Neuronal stem cell (in vitro differentiated cells): ENCODE measurements at regions not wholly inside any gene's neighbourhood (a gene's known extent, or its start where the extent isn't known, plus 50 kb on each side); places are given as distances from the start of the nearest gene placed in this dataset.

Experiments
- DNase-seq: peaks from one replicate; pipeline ENCODE4 v3.0.0-alpha.2; 2013; ENCODE audit warnings: low spot score
- H2AFZ ChIP-seq: one replicate; pipeline ENCODE4 v1.6.1; 2013; ENCODE audit warnings: mild to moderate bottlenecking, low read length, inconsistent platforms
- H2AK5ac ChIP-seq: 2 replicates; pipeline ENCODE4 v1.6.1; 2013; ENCODE audit warnings: low read depth, mild to moderate bottlenecking, inconsistent platforms, low read length, moderate library complexity, mixed read lengths
- H2BK120ac ChIP-seq: 2 replicates; pipeline ENCODE4 v1.6.1; 2013; ENCODE audit warnings: low read depth, mild to moderate bottlenecking, inconsistent platforms, low read length, moderate library complexity, mixed read lengths
- H2BK12ac ChIP-seq: one replicate; pipeline ENCODE4 v1.6.1; 2013; ENCODE audit warnings: low read length, inconsistent platforms
- H2BK15ac ChIP-seq: 2 replicates; pipeline ENCODE4 v1.6.1; 2013; ENCODE audit warnings: mild to moderate bottlenecking, low read length, inconsistent platforms, mixed read lengths
- H2BK5ac ChIP-seq: one replicate; pipeline ENCODE4 v1.6.1; 2013; ENCODE audit warnings: inconsistent platforms, mild to moderate bottlenecking, low read length, moderate library complexity
- H3K14ac ChIP-seq: one replicate; pipeline ENCODE4 v1.6.1; 2013; ENCODE audit warnings: low read length, inconsistent platforms
- H3K18ac ChIP-seq: 2 replicates; pipeline ENCODE4 v1.6.1; 2013; ENCODE audit warnings: low read length, inconsistent platforms
- H3K23ac ChIP-seq: 2 replicates; pipeline ENCODE4 v1.6.1; 2013; ENCODE audit warnings: low read depth, mild to moderate bottlenecking, mixed read lengths, low read length, inconsistent platforms; ENCODE audit not compliant: poor library complexity
- H3K27ac ChIP-seq: replicated peaks from 3 replicates; pipeline ENCODE4 v1.5.1; 2013; ENCODE audit warnings: low read length, inconsistent platforms
- H3K27me3 ChIP-seq, 3 experiments: 2 replicates each; pipeline ENCODE4 v1.6.1; 2013; ENCODE audit warnings: low read length in 3 of 3, mild to moderate bottlenecking in 2 of 3, inconsistent platforms in 1 of 3, low read depth in 1 of 3, mixed read lengths in 1 of 3, moderate library complexity in 1 of 3; ENCODE audit not compliant: control insufficient read depth in 3 of 3, insufficient read depth in 3 of 3
- H3K36me3 ChIP-seq, 2 donors: replicated peaks in 1 of 2; 2 replicates each; pipeline ENCODE4 v1.6.1; 2013; ENCODE audit warnings: low read length in 2 of 2; ENCODE audit not compliant: control insufficient read depth in 2 of 2, insufficient read depth in 2 of 2
- H3K4ac ChIP-seq: 2 replicates; pipeline ENCODE4 v1.6.1; 2013; ENCODE audit warnings: inconsistent platforms, mild to moderate bottlenecking, low read length, moderate library complexity
- H3K4me1 ChIP-seq, 2 donors: 1 replicate in 1 of 2; 2 replicates in 1 of 2; pipeline ENCODE4 v1.6.1; 2013; ENCODE audit warnings: low read length in 2 of 2, low read depth in 1 of 2; ENCODE audit not compliant: control insufficient read depth in 2 of 2, insufficient read depth in 1 of 2
- H3K4me2 ChIP-seq: one replicate; pipeline ENCODE4 v1.6.1; 2013; ENCODE audit warnings: mild to moderate bottlenecking, low read length, inconsistent platforms; ENCODE audit not compliant: insufficient read depth, poor library complexity, severe bottlenecking
- H3K4me3 ChIP-seq, 2 donors: 2 replicates each; pipeline ENCODE4 v1.5.1; 2013; ENCODE audit warnings: low read length in 2 of 2, mild to moderate bottlenecking in 2 of 2, inconsistent platforms in 1 of 2, moderate library complexity in 1 of 2
- H3K79me1 ChIP-seq: one replicate; pipeline ENCODE4 v1.6.1; 2013; ENCODE audit warnings: low read depth, mild to moderate bottlenecking, inconsistent platforms, low read length, moderate library complexity
- H3K9ac ChIP-seq: one replicate; pipeline ENCODE4 v1.6.1; 2013; ENCODE audit warnings: mild to moderate bottlenecking, low read depth, low read length, inconsistent platforms; ENCODE audit not compliant: poor library complexity
- H3K9me3 ChIP-seq, 2 donors: replicated peaks in 1 of 2; 2 replicates each; pipeline versions ENCODE3 to v1.6.1; 2013; ENCODE audit warnings: low read length in 2 of 2, mild to moderate bottlenecking in 2 of 2, inconsistent platforms in 1 of 2, low read depth in 1 of 2, mixed read lengths in 1 of 2, moderate library complexity in 1 of 2; ENCODE audit not compliant: control insufficient read depth in 2 of 2, insufficient read depth in 1 of 2
- H4K8ac ChIP-seq: one replicate; pipeline ENCODE4 v1.6.1; 2013; ENCODE audit warnings: low read depth, mild to moderate bottlenecking, inconsistent platforms, low read length, moderate library complexity
- H4K91ac ChIP-seq: one replicate; pipeline ENCODE4 v1.6.1; 2013; ENCODE audit warnings: low read length, low read depth, mild to moderate bottlenecking, inconsistent platforms; ENCODE audit not compliant: poor library complexity
- WGBS, 2 donors: extraction: QIAGEN DNeasy Blood & Tissue Kit; methylation state at CpG; one replicate each; pipeline ENCODE4 v1.1.7; 2013; ENCODE audit warnings: missing lambda C conversion rate in 2 of 2, mixed read lengths in 1 of 2; ENCODE audit not compliant: insufficient read length in 2 of 2, insufficient replicate concordance in 1 of 2; ENCODE audit errors: extremely low coverage in 2 of 2; 5-methylcytosine and 5-hydroxymethylcytosine counted together

DNA sequence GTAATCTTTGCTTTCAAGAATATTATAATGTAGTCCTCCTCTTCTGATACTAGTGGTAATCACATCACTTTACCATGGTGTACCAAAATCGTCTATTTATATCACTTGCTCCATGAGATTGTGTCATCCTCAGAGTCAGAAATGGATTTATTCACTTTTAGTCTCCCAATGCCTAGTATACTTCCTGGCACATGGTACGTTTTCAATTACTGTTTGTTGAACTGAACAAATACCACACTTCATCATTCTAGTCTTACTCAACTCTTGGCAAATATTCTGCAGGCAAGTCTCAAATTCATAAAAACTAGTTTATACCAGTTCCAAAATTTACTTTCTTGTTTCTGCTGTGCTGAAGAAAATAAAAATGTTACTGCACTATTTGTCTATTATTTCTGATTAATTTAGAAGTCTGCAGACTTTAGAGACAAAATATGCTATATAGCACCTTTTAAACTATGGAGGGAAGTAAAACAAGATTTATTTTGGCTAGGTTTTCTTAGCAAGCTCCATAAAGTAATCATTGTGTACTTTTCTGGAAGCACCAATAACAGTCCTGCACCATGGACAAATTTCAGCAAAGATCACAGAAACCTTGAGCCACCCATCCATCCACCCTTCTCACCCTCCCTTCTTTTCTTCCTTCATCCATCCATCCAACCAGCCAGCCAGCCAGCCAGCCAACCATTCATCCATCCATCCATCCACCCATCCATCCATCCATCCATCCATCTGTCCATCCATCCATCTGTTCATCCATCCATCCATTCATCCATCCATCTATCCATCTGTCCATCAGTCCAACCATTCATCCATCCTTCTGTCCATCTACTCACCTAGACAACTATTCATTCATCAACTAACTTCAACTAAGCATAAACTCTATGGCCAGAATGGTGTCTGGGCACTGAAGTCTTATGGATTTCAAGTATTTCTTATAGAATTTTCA is 102.1 kb upstream of the STMND1 start:
- no peak overlapping the region for H2BK120ac ChIP-seq

DNA sequence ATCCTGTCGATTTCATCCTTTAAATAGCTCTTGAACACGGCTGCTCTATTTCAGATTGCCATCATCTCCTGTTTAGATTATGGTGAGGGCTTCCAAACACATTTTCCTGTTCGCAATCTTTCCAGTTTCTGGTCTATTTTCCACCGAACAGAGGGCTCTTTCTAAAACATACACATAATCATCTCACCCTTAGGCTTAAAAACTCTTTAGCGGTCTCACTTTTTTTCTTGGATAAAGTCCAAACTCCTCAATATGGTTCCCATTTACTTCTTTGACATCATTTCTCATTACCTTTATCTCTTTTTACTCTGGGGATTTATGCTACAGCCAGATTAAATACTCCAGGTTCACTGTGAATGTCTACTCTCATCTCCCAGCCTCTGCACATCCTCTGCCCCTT is 103.4 kb upstream of the STMND1 start:
- Histone ChIP-seq H3K27ac (no peak overlapping the region), H3K9ac (no peak overlapping the region), H3K18ac (no peak overlapping the region), H3K36me3 (no peaks in the 10 kb centered on the region), H3K27me3 (no peaks in the 10 kb centered on the region), H3K4me3 (no peak overlapping the region), H4K8ac (no peak overlapping the region), H2AFZ (no peak overlapping the region), H3K4ac (no peak overlapping the region), H3K9me3 (no peaks in the 10 kb centered on the region), H2BK120ac (no peak overlapping the region), H3K23ac (no peak overlapping the region), H2AK5ac (no peak overlapping the region), H3K4me2 (no peak overlapping the region), H2BK12ac (no peak overlapping the region), H4K91ac (no peak overlapping the region), H2BK5ac (no peak overlapping the region), H3K14ac (no peak overlapping the region), H2BK15ac (no peak overlapping the region), H3K4me1 (no peaks in the 10 kb centered on the region), H3K79me1 (no peaks in the 10 kb centered on the region)
- no peak for DNase-seq
- no CpG with 5 or more reads among the region's 5 CpGs for WGBS, 2 donors

More for the DNA sequence above, 102.1 kb upstream of the STMND1 start:
- Histone ChIP-seq H3K79me1 (no peaks in the 10 kb centered on the region), H3K4me3 (no peak overlapping the region), H3K4me1 (no peaks in the 10 kb centered on the region), H3K23ac (no peak overlapping the region), H3K9me3 (no peaks in the 10 kb centered on the region), H3K9ac (no peak overlapping the region), H4K8ac (no peak overlapping the region), H2BK15ac (no peak overlapping the region), H3K4ac (no peak overlapping the region), H3K36me3 (no peaks in the 10 kb centered on the region), H3K14ac (no peak overlapping the region), H2AK5ac (no peak overlapping the region), H3K27me3 (no peaks in the 10 kb centered on the region), H3K27ac (no peak overlapping the region), H2BK5ac (no peak overlapping the region), H3K18ac (no peak overlapping the region), H2BK12ac (no peak overlapping the region), H3K4me2 (no peak overlapping the region), H4K91ac (no peak overlapping the region), H2AFZ (no peak overlapping the region)
- no peak for DNase-seq
- no CpG with 5 or more reads among the region's 2 CpGs for WGBS, 2 donors

DNA sequence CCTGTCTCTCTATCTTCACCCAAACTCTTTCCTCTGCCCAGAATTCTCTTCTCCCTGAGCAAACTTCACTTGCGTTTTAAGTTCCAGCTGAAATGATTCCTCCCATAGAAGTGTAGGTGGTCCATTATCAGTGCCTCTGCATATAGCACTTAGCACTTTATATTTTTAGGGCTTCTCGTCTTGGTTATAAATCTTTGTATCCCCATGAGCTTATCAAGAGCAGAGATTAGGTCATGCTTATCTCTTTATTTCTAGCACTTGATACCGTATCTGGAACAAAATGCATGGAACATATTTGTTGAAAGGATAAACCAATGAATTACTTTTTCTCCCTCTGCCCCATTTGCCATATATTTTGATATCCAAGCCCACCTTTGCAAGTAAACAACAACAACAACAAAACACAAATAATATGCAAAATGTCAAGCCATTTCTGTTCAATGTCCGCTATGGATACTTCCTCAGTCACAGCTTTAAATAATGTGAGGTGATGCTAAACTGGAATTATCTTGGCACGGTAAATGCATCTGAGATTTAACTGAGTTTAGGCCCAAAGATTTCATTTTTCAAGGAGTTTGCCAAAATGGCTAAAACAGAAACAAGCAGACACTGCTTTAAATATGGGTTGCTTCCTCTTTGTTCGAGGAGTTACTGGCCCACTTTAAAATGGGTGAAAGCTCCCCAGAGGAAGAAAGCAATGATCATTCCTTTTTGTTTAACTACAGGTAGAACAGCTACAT is 106.2 kb upstream of the STMND1 start:
- H3K4me2 ChIP-seq = no peak overlapping the region
- no peak overlapping the region for H4K8ac ChIP-seq
- H3K4me1 ChIP-seq = no peaks in the 10 kb centered on the region
- no peak overlapping the region for H3K18ac ChIP-seq
- no peak for DNase-seq
- H3K9me3 ChIP-seq = no peaks in the 10 kb centered on the region
- H3K79me1 ChIP-seq = no peaks in the 10 kb centered on the region
- no peaks in the 10 kb centered on the region for H3K36me3 ChIP-seq
- no peak overlapping the region for H2BK120ac ChIP-seq
- no peak overlapping the region for H2BK12ac ChIP-seq
- H3K9ac ChIP-seq = no peak overlapping the region
- H3K4ac ChIP-seq = no peak overlapping the region
- no peak overlapping the region for H2AK5ac ChIP-seq
- H4K91ac ChIP-seq = no peak overlapping the region
- H2BK15ac ChIP-seq = no peak overlapping the region
- no peak overlapping the region for H2AFZ ChIP-seq
- H3K27me3 ChIP-seq = no peaks in the 10 kb centered on the region
- no peak overlapping the region for H3K23ac ChIP-seq
- no peak overlapping the region for H3K27ac ChIP-seq
- no peak overlapping the region for H2BK5ac ChIP-seq
- WGBS, 2 donors = no CpG with 5 or more reads among the region's 6 CpGs
- no peak overlapping the region for H3K4me3 ChIP-seq
- H3K14ac ChIP-seq = no peak overlapping the region

DNA sequence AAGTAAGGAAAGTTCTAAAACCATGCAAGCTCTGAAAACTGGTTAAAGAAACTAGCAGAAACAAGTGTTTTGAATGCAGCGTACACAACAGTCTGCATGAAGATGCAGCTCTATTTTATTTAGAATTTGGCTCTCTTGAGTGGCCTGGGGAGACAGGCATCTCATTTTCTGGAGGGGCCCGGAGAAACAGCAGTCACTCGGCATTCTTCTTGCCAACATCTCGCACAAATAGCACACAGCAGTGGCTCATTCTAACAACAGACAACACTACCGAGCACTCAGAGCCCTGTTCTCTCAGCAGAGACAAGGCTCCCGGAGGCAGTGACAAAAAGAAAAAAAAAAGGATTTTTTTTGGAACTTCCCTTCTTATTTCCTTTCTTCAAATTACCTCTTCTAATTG is 108.5 kb upstream of the STMND1 start:
- H2BK12ac ChIP-seq = no peak overlapping the region
- H2BK15ac ChIP-seq = no peak overlapping the region
- H2BK120ac ChIP-seq = no peak overlapping the region
- no peak overlapping the region for H2AFZ ChIP-seq
- no peaks in the 10 kb centered on the region for H3K27me3 ChIP-seq
- H3K4ac ChIP-seq = no peak overlapping the region
- no peaks in the 10 kb centered on the region for H3K36me3 ChIP-seq
- H3K23ac ChIP-seq = no peak overlapping the region
- H2BK5ac ChIP-seq = no peak overlapping the region
- no peak overlapping the region for H3K14ac ChIP-seq
- no peaks in the 10 kb centered on the region for H3K4me1 ChIP-seq
- DNase-seq = no peak
- H4K91ac ChIP-seq = no peak overlapping the region
- no peak overlapping the region for H3K9ac ChIP-seq
- H3K79me1 ChIP-seq = no peaks in the 10 kb centered on the region
- no peak overlapping the region for H3K4me2 ChIP-seq
- H4K8ac ChIP-seq = no peak overlapping the region
- no peak overlapping the region for H2AK5ac ChIP-seq
- WGBS, 2 donors = no CpG with 5 or more reads among the region's 6 CpGs
- no peak overlapping the region for H3K18ac ChIP-seq
- H3K9me3 ChIP-seq = peaks cover 0 to 3% of the 10 kb centered on the region in 2 donors
- no peak overlapping the region for H3K4me3 ChIP-seq
- H3K27ac ChIP-seq = no peak overlapping the region
